MCF 10A (cell line): ENCODE measurements at regions not wholly inside any gene's neighbourhood (a gene's known extent, or its start where the extent isn't known, plus 50 kb on each side); places are given as distances from the start of the nearest gene placed in this dataset.

ENCODE experiments used
- BruUV-seq: library from RNA; stranded (reverse); fragments of 400-500 nt; replicated peaks from 2 replicates; lab custom pipeline; 2021; lab: Mats Ljungman, UMichigan
- CTCF ChIA-PET: fragments of 300-600 bp; sonication (Branson Sonifier 250); formaldehyde crosslinking; extraction: SDS; loops from one replicate; lab custom pipeline; 2021; ENCODE audit warnings: antibody characterized with exemption, inconsistent platforms; lab: Yijun Ruan, JAX
- POLR2A ChIA-PET: fragments of 300-600, 350-650 bp; sonication (Branson Sonifier 250); formaldehyde crosslinking; extraction: SDS; loops from one replicate; lab custom pipeline; 2020; ENCODE audit warnings: antibody characterized with exemption, inconsistent platforms; lab: Yijun Ruan, JAX
- DNase-seq: peaks from one replicate; pipeline ENCODE4 v3.0.0-alpha.2; 2018; ENCODE audit not compliant: unreplicated experiment
- H3K27ac Mint-ChIP-seq: one replicate; pipeline ENCODE4 v1.8.0; 2022; ENCODE audit warnings: mild to moderate bottlenecking, low read depth, mixed read lengths; ENCODE audit not compliant: unreplicated experiment
- H3K27me3 Mint-ChIP-seq: one replicate; pipeline ENCODE4 v1.8.0; 2022; ENCODE audit warnings: mixed read lengths; ENCODE audit not compliant: insufficient read depth, unreplicated experiment
- H3K36me3 Mint-ChIP-seq: one replicate; pipeline ENCODE4 v1.8.0; 2022; ENCODE audit warnings: mild to moderate bottlenecking, moderate library complexity, mixed read lengths; ENCODE audit not compliant: insufficient read depth, unreplicated experiment
- H3K4me1 Mint-ChIP-seq: one replicate; pipeline ENCODE4 v1.8.0; 2022; ENCODE audit warnings: mixed read lengths; ENCODE audit not compliant: insufficient read depth, unreplicated experiment
- H3K4me3 Mint-ChIP-seq: one replicate; pipeline ENCODE4 v1.8.0; 2022; ENCODE audit warnings: mild to moderate bottlenecking, moderate library complexity, mixed read lengths; ENCODE audit not compliant: unreplicated experiment
- H3K9me3 Mint-ChIP-seq: one replicate; pipeline ENCODE4 v1.8.0; 2022; ENCODE audit warnings: mixed read lengths; ENCODE audit not compliant: unreplicated experiment
- intact Hi-C: fragments of 100-400 bp; cut with micrococcal nuclease; formaldehyde crosslinking; loops from 2 replicates; pipeline ENCODE4 v1.14.1; 2022
- TF ChIP-seq, protein P1 (sequence below): fragments of 200-600 bp; IDR thresholded peaks from one replicate; pipeline ENCODE4 v1.8.0; 2022; ENCODE audit warnings: antibody characterized with exemption, mild to moderate bottlenecking; ENCODE audit not compliant: unreplicated experiment

GRCh38 chr5:67291066-67291465 is 94.5 kb upstream of the CD180 start:
- peak overlapping the region; percentile 40 for H3K27ac Mint-ChIP-seq
- H3K9me3 Mint-ChIP-seq, result peaks cover 6% of the 10 kb centered on the region
- no TSS peak for BruUV-seq
- H3K4me3 Mint-ChIP-seq, result no peak overlapping the region
- H3K36me3 Mint-ChIP-seq, result no peaks in the 10 kb centered on the region
- peaks cover 43% of the 10 kb centered on the region for H3K4me1 Mint-ChIP-seq
- POLR2A ChIA-PET, result interaction anchor here (0.7 to 1.7 kb wide), 4 partner anchors 22 to 1463 kb away, joined by 3 to 4 read pairs (median 3); no protein-coding TSS in a partner anchor
- intact Hi-C loops, result no loop called here
- TF ChIP-seq, protein P1, sequence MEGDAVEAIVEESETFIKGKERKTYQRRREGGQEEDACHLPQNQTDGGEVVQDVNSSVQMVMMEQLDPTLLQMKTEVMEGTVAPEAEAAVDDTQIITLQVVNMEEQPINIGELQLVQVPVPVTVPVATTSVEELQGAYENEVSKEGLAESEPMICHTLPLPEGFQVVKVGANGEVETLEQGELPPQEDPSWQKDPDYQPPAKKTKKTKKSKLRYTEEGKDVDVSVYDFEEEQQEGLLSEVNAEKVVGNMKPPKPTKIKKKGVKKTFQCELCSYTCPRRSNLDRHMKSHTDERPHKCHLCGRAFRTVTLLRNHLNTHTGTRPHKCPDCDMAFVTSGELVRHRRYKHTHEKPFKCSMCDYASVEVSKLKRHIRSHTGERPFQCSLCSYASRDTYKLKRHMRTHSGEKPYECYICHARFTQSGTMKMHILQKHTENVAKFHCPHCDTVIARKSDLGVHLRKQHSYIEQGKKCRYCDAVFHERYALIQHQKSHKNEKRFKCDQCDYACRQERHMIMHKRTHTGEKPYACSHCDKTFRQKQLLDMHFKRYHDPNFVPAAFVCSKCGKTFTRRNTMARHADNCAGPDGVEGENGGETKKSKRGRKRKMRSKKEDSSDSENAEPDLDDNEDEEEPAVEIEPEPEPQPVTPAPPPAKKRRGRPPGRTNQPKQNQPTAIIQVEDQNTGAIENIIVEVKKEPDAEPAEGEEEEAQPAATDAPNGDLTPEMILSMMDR, result no peak
- no peak for DNase-seq
- no peaks in the 10 kb centered on the region for H3K27me3 Mint-ChIP-seq
- CTCF ChIA-PET, result interaction anchor here (0.7 to 1.1 kb wide), 2 partner anchors 11 to 64 kb away, joined by 3 to 4 read pairs; no protein-coding TSS in a partner anchor

DNA sequence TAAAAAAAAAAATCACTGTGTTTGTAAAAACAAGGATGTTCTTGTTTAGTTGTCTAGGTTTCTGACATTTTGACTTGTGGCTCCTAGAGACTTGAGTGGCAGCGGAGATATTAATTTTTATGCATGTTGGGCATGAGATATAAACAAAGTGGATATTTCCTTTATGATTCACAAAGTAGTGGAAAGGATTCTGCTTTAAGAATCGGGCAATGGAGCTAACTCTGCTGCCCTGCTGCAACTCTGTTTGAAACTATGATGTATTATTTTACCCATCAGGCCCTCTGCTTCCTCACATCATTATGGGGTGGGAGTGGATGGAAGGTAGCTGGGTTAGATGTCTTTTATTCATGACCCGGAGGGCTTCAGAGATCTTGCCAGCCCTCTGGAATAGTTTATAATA is 94.1 kb upstream of the CD180 start:
- intact Hi-C loops, result no loop called here
- peaks cover 46% of the 10 kb centered on the region for H3K4me1 Mint-ChIP-seq
- POLR2A ChIA-PET, result interaction anchor here (0.7 to 1.7 kb wide), 4 partner anchors 22 to 1464 kb away, joined by 3 to 4 read pairs (median 3); no protein-coding TSS in a partner anchor

DNA sequence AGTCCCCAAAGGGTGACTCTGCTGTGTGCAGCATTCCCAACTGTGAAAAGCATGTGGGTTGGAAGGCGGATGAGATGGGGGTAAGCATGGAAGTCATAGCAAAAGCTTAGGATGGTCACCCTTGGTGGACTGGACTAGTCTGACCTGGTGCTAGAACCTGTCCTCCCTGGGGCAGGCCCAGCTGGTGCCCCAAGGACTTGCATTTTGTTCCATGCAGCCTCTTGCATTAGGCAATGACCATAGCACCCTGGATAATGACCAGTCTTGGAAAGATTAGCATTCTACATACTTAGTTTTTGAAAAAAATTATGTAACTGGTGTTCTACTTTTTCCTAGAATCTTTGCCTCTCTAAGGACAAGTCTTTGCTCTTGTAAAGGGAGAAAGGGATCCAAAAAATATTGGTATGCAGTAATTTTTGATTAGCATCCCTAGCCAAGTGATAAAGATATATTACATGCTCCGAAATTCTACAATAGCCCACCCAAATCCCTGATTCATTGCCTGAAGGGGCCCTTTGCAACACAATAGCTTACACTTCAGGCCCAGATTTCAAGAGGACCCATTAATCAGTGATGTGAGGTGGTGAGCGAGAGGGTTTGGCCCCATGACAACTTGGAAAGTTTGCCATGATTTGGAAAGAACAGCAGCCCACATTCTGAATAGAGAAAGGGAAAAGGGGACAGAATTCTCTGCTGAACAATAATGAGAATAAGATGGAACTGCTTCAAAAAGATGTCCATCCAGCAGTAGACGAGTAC is 93.3 kb upstream of the CD180 start:
- CTCF ChIA-PET, result interaction anchor here (0.6 to 1.7 kb wide), 4 partner anchors 10 to 364 kb away, joined by 3 to 4 read pairs (median 3); no protein-coding TSS in a partner anchor

More for the DNA sequence above, 94.1 kb upstream of the CD180 start:
- CTCF ChIA-PET, result interaction anchor here (0.7 to 1.7 kb wide), 3 partner anchors 9 to 65 kb away, joined by 3 to 4 read pairs (median 3); no protein-coding TSS in a partner anchor
- Mint-ChIP-seq H3K27me3 (no peaks in the 10 kb centered on the region), H3K4me3 (no peak overlapping the region), H3K36me3 (no peaks in the 10 kb centered on the region), H3K27ac (peak overlapping the region; percentile 40), H3K9me3 (peaks cover 6% of the 10 kb centered on the region)
- no TSS peak for BruUV-seq
- no peak for DNase-seq
- TF ChIP-seq, protein P1, result no peak

More for the DNA sequence above, 93.3 kb upstream of the CD180 start:
- DNase-seq, result no peak
- H3K4me1 Mint-ChIP-seq, result peaks cover 40% of the 10 kb centered on the region
- TF ChIP-seq, protein P1, result no peak
- H3K27ac Mint-ChIP-seq, result peak overlapping the region; percentile 40
- POLR2A ChIA-PET, result interaction anchor here (0.9 kb wide), 1 partner anchor 41 kb away, joined by 3 read pairs; no protein-coding TSS in a partner anchor
- peaks cover under 1% of the 10 kb centered on the region for H3K9me3 Mint-ChIP-seq
- no peaks in the 10 kb centered on the region for H3K27me3 Mint-ChIP-seq
- H3K4me3 Mint-ChIP-seq, result no peak overlapping the region
- intact Hi-C loops, result no loop called here
- no TSS peak for BruUV-seq
- H3K36me3 Mint-ChIP-seq, result no peaks in the 10 kb centered on the region
